Lower leg skin (tissue), 3 donors: ENCODE measurements at regions not wholly inside any gene's neighbourhood (a gene's known extent, or its start where the extent isn't known, plus 50 kb on each side); places are given as distances from the start of the nearest gene placed in this dataset.

Experiments used
- CTCF ChIP-seq, 3 donors: fragments of 450-650 bp; IDR thresholded peaks; one replicate each; pipeline ENCODE4 v1.5.1; 2016; ENCODE audit warnings: antibody characterized with exemption in 3 of 3, mild to moderate bottlenecking in 3 of 3, moderate library complexity in 2 of 3
- POLR2A ChIP-seq, 2 donors: fragments of 450-650 bp; IDR thresholded peaks; one replicate each; pipeline ENCODE4 v1.6.1; 2016 to 2017; ENCODE audit warnings: antibody characterized with exemption in 2 of 2, mild to moderate bottlenecking in 1 of 2, moderate library complexity in 1 of 2

- TF ChIP-seq CTCF (IDR thresholded peaks at IDR 0.05) (no peak), POLR2A (IDR thresholded peaks at IDR 0.05) (no peak)
These were observed 355.8 kb downstream of the MEIS1 start for GRCh38 chr2:66790651-66791181.
